ENCODE measurements at regions not wholly inside any gene's neighbourhood (a gene's known extent, or its start where the extent isn't known, plus 50 kb on each side); places are given as distances from the start of the nearest gene placed in this dataset.

DNA sequence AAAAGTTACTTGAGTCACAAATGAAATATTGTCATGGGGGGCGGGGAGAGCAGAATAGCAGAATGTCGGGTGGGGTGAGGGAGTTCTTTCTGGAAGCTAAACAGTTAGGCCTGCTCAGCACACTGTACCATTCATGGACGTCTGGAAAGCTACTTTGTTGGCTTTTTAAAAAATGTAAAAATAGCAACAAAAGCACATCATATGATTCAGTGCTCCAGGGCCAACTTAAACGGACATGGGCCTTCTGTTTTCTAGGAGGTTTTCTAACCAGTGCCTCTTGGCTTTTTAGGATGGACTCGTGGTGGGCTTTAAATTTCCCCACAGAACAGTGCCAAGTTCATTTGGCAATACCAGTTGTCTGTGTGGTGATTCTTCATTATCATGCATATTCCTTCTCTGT lies 57.4 kb upstream of the CLCN4 start:
- H3K23ac ChIP-seq (ENCODE audit: low read depth, low read length) = no peak overlapping the region
- no peak overlapping the region for H2BK15ac ChIP-seq (ENCODE audit: low read depth, low read length)
- no peak overlapping the region for H3K18ac ChIP-seq (ENCODE audit: low read depth, low read length)
- in situ Hi-C loops (cut with MboI; ENCODE audit: low sequenced_read_pairs) = no loop called here
- H3K9me3 ChIP-seq (ENCODE audit: control insufficient read depth, insufficient read depth, low read length) = no peaks in the 10 kb centered on the region
- no peak overlapping the region for H2AK5ac ChIP-seq (ENCODE audit: low read depth, low read length)
- no peak overlapping the region for H4K5ac ChIP-seq (ENCODE audit: low read depth, low read length)
- peaks cover 4% of the 10 kb centered on the region for H3K4me1 ChIP-seq (ENCODE audit: control insufficient read depth, insufficient read depth, low read length)
- H3K27me3 ChIP-seq (ENCODE audit: control insufficient read depth, insufficient read depth, low read length) = no peaks in the 10 kb centered on the region
- H2BK20ac ChIP-seq (ENCODE audit: low read depth, low read length) = no peak overlapping the region
- H3K4me2 ChIP-seq (ENCODE audit: low read depth, low read length) = no peak overlapping the region
- intact Hi-C loops (cut with micrococcal nuclease) = no loop called here
- dilution Hi-C loops (cut with HindIII; ENCODE audit: low sequenced_read_pairs, unreplicated experiment) = no loop called here
- H2BK120ac ChIP-seq (ENCODE audit: low read depth, low read length) = no peak overlapping the region
- H4K20me1 ChIP-seq (ENCODE audit: insufficient read depth, low read length) = no peaks in the 10 kb centered on the region
- H4K91ac ChIP-seq (ENCODE audit: insufficient read depth, low read depth, low read length) = no peak overlapping the region
- H3K56ac ChIP-seq (ENCODE audit: extremely low read depth, insufficient read depth, low read length) = no peak overlapping the region
- DNase-seq (no peak), ATAC-seq (ENCODE audit: low read depth) (no peak)
- H3K79me1 ChIP-seq (ENCODE audit: low read depth in 1 of 2, low read length in 2 of 2) = peaks cover 0 to 16% of the 10 kb centered on the region in 2 experiments; a peak in 1 of 4 replicates
- H2AFZ ChIP-seq (replicated peaks; ENCODE audit: low read length, poor library complexity) = no peak overlapping the region
- no CpG with 5 or more reads among the region's 5 CpGs for WGBS, 2 experiments (ENCODE audit: extremely low coverage in 2 of 2, insufficient read length in 1 of 2)
- H3K4ac ChIP-seq (ENCODE audit: low read depth, low read length) = no peak overlapping the region
- peaks cover 26% of the 10 kb centered on the region for H3K36me3 ChIP-seq (ENCODE audit: control insufficient read depth, insufficient read depth, low read length)
- H2AK9ac ChIP-seq (replicated peaks; ENCODE audit: low read depth, low read length, poor library complexity) = no peak overlapping the region
- TF ChIP-seq SMC3 (IDR thresholded peaks at IDR 0.05; ENCODE audit: low read depth, low read length) (no peak), MXI1 (IDR thresholded peaks at IDR 0.05; ENCODE audit: borderline replicate concordance, low read depth, low read length) (no peak), RAD21 (IDR thresholded peaks at IDR 0.05; ENCODE audit: low read length) (no peak), POLR2A (IDR thresholded peaks at IDR 0.05; ENCODE audit: low read depth, low read length) (no peak)
- TF ChIP-seq, protein P1, sequence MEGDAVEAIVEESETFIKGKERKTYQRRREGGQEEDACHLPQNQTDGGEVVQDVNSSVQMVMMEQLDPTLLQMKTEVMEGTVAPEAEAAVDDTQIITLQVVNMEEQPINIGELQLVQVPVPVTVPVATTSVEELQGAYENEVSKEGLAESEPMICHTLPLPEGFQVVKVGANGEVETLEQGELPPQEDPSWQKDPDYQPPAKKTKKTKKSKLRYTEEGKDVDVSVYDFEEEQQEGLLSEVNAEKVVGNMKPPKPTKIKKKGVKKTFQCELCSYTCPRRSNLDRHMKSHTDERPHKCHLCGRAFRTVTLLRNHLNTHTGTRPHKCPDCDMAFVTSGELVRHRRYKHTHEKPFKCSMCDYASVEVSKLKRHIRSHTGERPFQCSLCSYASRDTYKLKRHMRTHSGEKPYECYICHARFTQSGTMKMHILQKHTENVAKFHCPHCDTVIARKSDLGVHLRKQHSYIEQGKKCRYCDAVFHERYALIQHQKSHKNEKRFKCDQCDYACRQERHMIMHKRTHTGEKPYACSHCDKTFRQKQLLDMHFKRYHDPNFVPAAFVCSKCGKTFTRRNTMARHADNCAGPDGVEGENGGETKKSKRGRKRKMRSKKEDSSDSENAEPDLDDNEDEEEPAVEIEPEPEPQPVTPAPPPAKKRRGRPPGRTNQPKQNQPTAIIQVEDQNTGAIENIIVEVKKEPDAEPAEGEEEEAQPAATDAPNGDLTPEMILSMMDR (conservative IDR thresholded peaks at IDR 0.05; ENCODE audit: low read depth, low read length) = no peak
- TF ChIP-seq, protein P2, sequence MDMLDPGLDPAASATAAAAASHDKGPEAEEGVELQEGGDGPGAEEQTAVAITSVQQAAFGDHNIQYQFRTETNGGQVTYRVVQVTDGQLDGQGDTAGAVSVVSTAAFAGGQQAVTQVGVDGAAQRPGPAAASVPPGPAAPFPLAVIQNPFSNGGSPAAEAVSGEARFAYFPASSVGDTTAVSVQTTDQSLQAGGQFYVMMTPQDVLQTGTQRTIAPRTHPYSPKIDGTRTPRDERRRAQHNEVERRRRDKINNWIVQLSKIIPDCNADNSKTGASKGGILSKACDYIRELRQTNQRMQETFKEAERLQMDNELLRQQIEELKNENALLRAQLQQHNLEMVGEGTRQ (IDR thresholded peaks at IDR 0.05; ENCODE audit: low read depth, low read length) = no peak
- H3K27ac ChIP-seq (ENCODE audit: insufficient read depth, low read length) = no peak overlapping the region; the same call in 1 of the 2 replicates
- ChIA-PET CTCF (no interaction called here), POLR2A (ENCODE audit: unreplicated experiment) (no interaction called here)
- no peak overlapping the region for H2BK5ac ChIP-seq (ENCODE audit: low read depth, low read length, poor library complexity, severe bottlenecking)
- no peak overlapping the region for H3K9ac ChIP-seq (ENCODE audit: low read depth, low read length)
- no peak overlapping the region for H3K14ac ChIP-seq (replicated peaks; ENCODE audit: low read depth, low read length)
- H3K9me1 ChIP-seq (ENCODE audit: insufficient read depth, low read length) = peaks cover 9% of the 10 kb centered on the region; the same call in 1 of the 2 replicates
- no TSS peak for BruUV-seq (replicated peaks)
- no peak overlapping the region for H3K4me3 ChIP-seq (ENCODE audit: insufficient read depth, low read depth, low read length)
- H4K8ac ChIP-seq (ENCODE audit: low read depth in 2 of 2, low read length in 2 of 2) = no peak overlapping the region

Measured in IMR-90 (cell line).